Loucy (cell line): ENCODE measurements at regions not wholly inside any gene's neighbourhood (a gene's known extent, or its start where the extent isn't known, plus 50 kb on each side); places are given as distances from the start of the nearest gene placed in this dataset.
"Not testable (repeated sequence)": the region's sequence is repeated elsewhere in the genome, so short reads cannot be mapped to it uniquely, and the experiment has no call there.

ENCODE experiments used
- H2AFZ ChIP-seq: fragments of 200-600 bp; sonication (generic); 2 replicates; pipeline ENCODE4 v1.6.0; 2016; ENCODE audit warnings: antibody characterized with exemption, mild to moderate bottlenecking, low read length, moderate library complexity
- H3F3A ChIP-seq: fragments of 200-600 bp; 2 replicates; pipeline ENCODE4 v1.6.0; 2016; ENCODE audit warnings: antibody characterized with exemption, low read depth, mild to moderate bottlenecking
- H3K27me3 ChIP-seq: fragments of 200-600 bp; sonication (generic); 2 replicates; pipeline ENCODE4 v1.6.1; 2014; ENCODE audit warnings: low read length, mild to moderate bottlenecking; ENCODE audit not compliant: insufficient read depth, poor library complexity, severe bottlenecking
- H3K36me3 ChIP-seq: fragments of 200-600 bp; sonication (generic); 2 replicates; pipeline ENCODE4 v1.6.1; 2016; ENCODE audit warnings: low read length; ENCODE audit not compliant: insufficient read depth
- H3K4me1 ChIP-seq: fragments of 200-600 bp; sonication (generic); 2 replicates; pipeline ENCODE4 v1.5.1; 2014; ENCODE audit warnings: low read length, mild to moderate bottlenecking; ENCODE audit not compliant: insufficient read depth, poor library complexity, severe bottlenecking
- H3K4me2 ChIP-seq: fragments of 200-600 bp; sonication (generic); 2 replicates; pipeline ENCODE4 v1.6.0; 2014; ENCODE audit warnings: antibody characterized with exemption, low read length, low read depth, mild to moderate bottlenecking; ENCODE audit not compliant: poor library complexity, severe bottlenecking
- H3K4me3 ChIP-seq: fragments of 200-600 bp; sonication (generic); 2 replicates; pipeline ENCODE4 v1.5.1; 2014; ENCODE audit warnings: low read length, mild to moderate bottlenecking, mixed read lengths; ENCODE audit not compliant: poor library complexity, severe bottlenecking
- H3K79me2 ChIP-seq: fragments of 200-600 bp; sonication (generic); 2 replicates; pipeline ENCODE4 v1.6.1; 2014; ENCODE audit warnings: low read length; ENCODE audit not compliant: insufficient read depth
- H3K9ac ChIP-seq: fragments of 200-600 bp; sonication (generic); 2 replicates; pipeline ENCODE4 v1.6.0; 2014; ENCODE audit warnings: mild to moderate bottlenecking, low read depth, low read length, moderate library complexity; ENCODE audit not compliant: poor library complexity, severe bottlenecking
- H3K9me2 ChIP-seq: fragments of 200-600 bp; sonication (generic); replicated peaks from 2 replicates; pipeline ENCODE4 v1.6.1; 2016; ENCODE audit warnings: low read depth, low read length, mixed read lengths
- H3K9me3 ChIP-seq: fragments of 200-600 bp; sonication (generic); 2 replicates; pipeline ENCODE4 v1.6.1; 2014; ENCODE audit warnings: mild to moderate bottlenecking, antibody characterized with exemption, low read length, low read depth; ENCODE audit not compliant: insufficient read depth
- H4K20me1 ChIP-seq: fragments of 200-600 bp; sonication (generic); 2 replicates; pipeline ENCODE4 v1.6.0; 2014; ENCODE audit warnings: antibody characterized with exemption, low read length, mild to moderate bottlenecking; ENCODE audit not compliant: insufficient read depth, poor library complexity, severe bottlenecking
- CTCF ChIP-seq: fragments of 200-600 bp; sonication (generic); conservative IDR thresholded peaks from 2 replicates; pipeline ENCODE4 v1.5.1; 2014; ENCODE audit warnings: mild to moderate bottlenecking, antibody characterized with exemption, low read length
- EZH2phosphoT487 ChIP-seq: fragments of 200-600 bp; IDR thresholded peaks from 2 replicates; pipeline ENCODE4 v1.6.1; 2018; ENCODE audit warnings: antibody characterized with exemption, mild to moderate bottlenecking, moderate library complexity, borderline replicate concordance

- H3K79me2 ChIP-seq, result no peaks in the 10 kb centered on the region
- no peaks in the 10 kb centered on the region for H3K9me2 ChIP-seq
- no peak overlapping the region for H2AFZ ChIP-seq
- H3K4me2 ChIP-seq, result no peak overlapping the region
- no peaks in the 10 kb centered on the region for H4K20me1 ChIP-seq
- no peak overlapping the region for H3K4me3 ChIP-seq
- H3K36me3 ChIP-seq, result no peaks in the 10 kb centered on the region
- no peaks in the 10 kb centered on the region for H3F3A ChIP-seq
- no peak overlapping the region for H3K9ac ChIP-seq
- TF ChIP-seq EZH2phosphoT487 (no peak), CTCF (no peak)
- H3K9me3 ChIP-seq, result no peaks in the 10 kb centered on the region
- H3K27me3 ChIP-seq, result no peaks in the 10 kb centered on the region
- H3K4me1 ChIP-seq, result peaks cover 27% of the 10 kb centered on the region
Observed at GRCh38 chr22:22728382-22728781, 84.0 kb downstream of the GGTLC2 start.

GRCh38 chr22:22730655-22731373 lies 86.4 kb downstream of the GGTLC2 start:
- H3K36me3 ChIP-seq, result no peaks in the 10 kb centered on the region
- H3K9me3 ChIP-seq, result no peaks in the 10 kb centered on the region
- no peaks in the 10 kb centered on the region for H3K79me2 ChIP-seq
- H2AFZ ChIP-seq, result peak overlapping the region; percentile 41
- no peaks in the 10 kb centered on the region for H4K20me1 ChIP-seq
- H3K4me2 ChIP-seq, result no peak overlapping the region
- H3K9me2 ChIP-seq, result no peaks in the 10 kb centered on the region
- H3K27me3 ChIP-seq, result no peaks in the 10 kb centered on the region
- H3K4me3 ChIP-seq, result no peak overlapping the region
- H3K9ac ChIP-seq, result no peak overlapping the region
- no peaks in the 10 kb centered on the region for H3F3A ChIP-seq
- H3K4me1 ChIP-seq, result peaks cover 50% of the 10 kb centered on the region
- TF ChIP-seq CTCF, result no peak
- TF ChIP-seq EZH2phosphoT487, result no peak

- H3K27me3 ChIP-seq, result no peaks in the 10 kb centered on the region
- no peaks in the 10 kb centered on the region for H3K79me2 ChIP-seq
- H3K36me3 ChIP-seq, result no peaks in the 10 kb centered on the region
- peaks cover 54% of the 10 kb centered on the region for H3K4me1 ChIP-seq
- no peak overlapping the region for H3K4me3 ChIP-seq
- no peaks in the 10 kb centered on the region for H3K9me2 ChIP-seq
- no peak for TF ChIP-seq CTCF
- no peak for TF ChIP-seq EZH2phosphoT487
- no peaks in the 10 kb centered on the region for H3K9me3 ChIP-seq
- no peak overlapping the region for H3K4me2 ChIP-seq
- no peak overlapping the region for H3K9ac ChIP-seq
- no peak overlapping the region for H2AFZ ChIP-seq
- no peaks in the 10 kb centered on the region for H4K20me1 ChIP-seq
- H3F3A ChIP-seq, result no peaks in the 10 kb centered on the region
Observed at GRCh38 chr22:22731374-22731676, 86.9 kb downstream of the GGTLC2 start.

- not testable (repeated sequence) for H3F3A ChIP-seq, H3K9me2 ChIP-seq, H3K4me3 ChIP-seq, H3K79me2 ChIP-seq, H3K9ac ChIP-seq, H3K9me3 ChIP-seq, H4K20me1 ChIP-seq, H3K4me2 ChIP-seq, H3K36me3 ChIP-seq, H2AFZ ChIP-seq, H3K27me3 ChIP-seq
- peaks cover 69% of the 10 kb centered on the region for H3K4me1 ChIP-seq
Observed at GRCh38 chr22:22733006-22733405, 88.6 kb downstream of the GGTLC2 start.
